ENCODE measurements at regions not wholly inside any gene's neighbourhood (a gene's known extent, or its start where the extent isn't known, plus 50 kb on each side); places are given as distances from the start of the nearest gene placed in this dataset.

GRCh38 chr20:50258790-50259483 lies 68.3 kb downstream of the CEBPB start:
- DNase-seq (ENCODE audit: low read depth in 3 of 3, low spot score in 1 of 3), result no peak

DNA sequence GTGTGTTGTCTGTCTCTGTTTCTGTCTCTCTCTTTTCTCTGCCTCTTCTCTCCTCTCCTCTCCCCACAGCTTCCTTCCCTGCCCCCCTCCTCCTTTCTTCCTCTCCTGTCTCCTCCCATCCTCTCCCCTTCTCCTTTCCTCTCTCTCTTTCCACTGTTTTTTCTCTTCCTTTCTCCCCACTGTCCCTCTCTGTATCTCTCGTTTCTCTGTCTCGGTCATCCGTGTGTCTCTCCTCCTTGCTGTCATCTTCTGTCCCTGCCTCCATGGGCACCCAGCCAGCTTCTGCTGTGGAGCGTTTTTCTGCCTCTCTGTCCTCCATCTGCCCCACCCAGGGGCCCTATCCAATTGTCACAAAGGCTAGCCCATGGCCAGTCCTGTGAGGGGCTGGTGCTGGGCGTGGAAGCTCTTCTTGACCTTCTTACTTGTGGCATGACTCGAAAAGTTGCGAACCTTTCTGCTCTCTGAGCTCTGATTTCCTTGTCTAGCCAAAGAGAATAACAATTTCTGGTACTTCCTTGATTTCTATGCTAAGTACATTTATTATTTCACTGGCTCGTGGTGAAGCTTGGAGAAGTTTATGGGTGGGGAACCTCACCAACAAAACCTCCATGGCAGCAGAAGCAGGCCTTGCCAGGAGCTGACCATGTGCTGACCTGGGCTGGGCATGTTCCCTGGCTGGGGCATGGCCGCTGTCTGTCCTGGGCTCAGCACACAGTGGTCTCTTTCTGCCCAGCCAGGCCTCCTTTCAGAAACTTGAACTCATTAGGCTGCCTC lies 69.3 kb downstream of the CEBPB start:
- DNase-seq (ENCODE audit: low read depth in 3 of 3, low spot score in 1 of 3), result no peak

DNA sequence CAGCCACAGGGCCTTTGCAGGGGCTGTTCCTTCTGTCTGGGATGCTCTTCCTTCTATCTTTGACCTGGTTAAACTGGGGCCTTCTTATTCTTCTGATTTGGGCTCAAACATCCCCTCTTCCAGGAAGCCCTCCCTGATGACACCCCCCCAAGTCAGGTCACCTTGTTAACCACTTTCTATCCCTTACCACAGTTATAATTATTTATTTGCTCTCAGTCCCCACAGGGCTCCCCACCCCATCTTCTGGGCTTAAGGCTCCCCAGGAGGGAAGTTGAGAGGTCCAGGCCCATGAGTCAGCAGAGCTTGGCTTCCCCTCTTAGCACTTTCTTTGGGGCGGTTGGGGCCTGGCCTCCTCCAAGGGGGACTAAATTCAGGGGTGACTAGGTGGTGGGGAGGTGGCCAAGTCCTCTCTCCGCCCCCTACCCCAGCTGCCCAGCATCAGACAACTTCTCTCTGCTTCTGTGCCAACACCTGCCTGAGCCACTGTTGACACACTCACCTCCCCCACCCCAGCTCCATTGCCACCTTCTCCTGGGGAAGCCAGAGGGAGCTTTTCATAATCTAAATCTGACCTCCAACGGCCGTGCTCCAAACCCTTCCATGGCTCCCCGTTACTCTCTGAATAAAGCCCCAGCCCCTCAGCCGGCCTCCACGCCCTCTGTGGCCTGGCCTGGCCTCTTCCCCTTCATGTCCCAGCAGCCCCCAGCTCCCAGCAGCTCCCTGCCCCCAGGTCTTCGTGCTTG lies 70.0 kb downstream of the CEBPB start:
- no peak for DNase-seq (ENCODE audit: low read depth in 3 of 3, low spot score in 1 of 3)

DNA sequence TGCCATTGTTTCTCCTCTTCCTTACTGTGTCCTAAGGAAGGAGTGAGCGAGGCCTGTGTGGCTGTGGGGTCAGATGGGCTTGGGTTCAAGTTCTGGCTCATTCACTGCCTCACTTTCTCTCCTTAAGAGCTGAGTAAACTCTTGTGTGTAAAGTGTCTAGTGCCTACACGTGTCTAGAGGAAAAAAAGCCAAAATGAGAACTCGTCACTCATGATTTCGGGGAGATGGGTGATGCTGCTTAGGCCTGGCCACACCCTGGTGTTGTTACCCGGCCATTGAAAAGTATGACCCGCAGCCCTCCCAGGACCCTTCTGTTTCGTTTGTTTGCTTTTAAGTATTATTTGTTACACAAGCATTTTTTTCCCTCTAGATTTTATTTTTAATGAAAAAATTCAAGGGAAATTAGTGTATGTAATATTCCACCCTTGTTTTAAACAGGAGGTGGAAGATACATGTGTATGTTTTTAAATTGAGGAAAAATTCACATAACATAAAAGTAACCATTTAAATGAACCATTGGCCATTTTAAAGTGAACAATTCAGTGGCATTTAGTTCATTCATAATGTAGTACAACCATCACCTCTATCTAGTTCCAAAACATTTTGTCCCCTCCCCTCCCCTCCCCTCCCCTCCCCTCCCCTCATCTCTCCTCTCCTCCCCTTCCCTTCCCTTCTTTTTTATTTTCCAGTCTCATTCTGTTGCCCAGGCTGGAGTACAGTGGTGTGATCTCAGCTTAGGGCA lies 71.0 kb downstream of the CEBPB start:
- DNase-seq (ENCODE audit: low read depth in 3 of 3, low spot score in 1 of 3), result no peak

GRCh38 chr20:50263831-50264230 lies 73.2 kb downstream of the CEBPB start:
- DNase-seq (ENCODE audit: low read depth in 3 of 3, low spot score in 1 of 3), result no peak

DNA sequence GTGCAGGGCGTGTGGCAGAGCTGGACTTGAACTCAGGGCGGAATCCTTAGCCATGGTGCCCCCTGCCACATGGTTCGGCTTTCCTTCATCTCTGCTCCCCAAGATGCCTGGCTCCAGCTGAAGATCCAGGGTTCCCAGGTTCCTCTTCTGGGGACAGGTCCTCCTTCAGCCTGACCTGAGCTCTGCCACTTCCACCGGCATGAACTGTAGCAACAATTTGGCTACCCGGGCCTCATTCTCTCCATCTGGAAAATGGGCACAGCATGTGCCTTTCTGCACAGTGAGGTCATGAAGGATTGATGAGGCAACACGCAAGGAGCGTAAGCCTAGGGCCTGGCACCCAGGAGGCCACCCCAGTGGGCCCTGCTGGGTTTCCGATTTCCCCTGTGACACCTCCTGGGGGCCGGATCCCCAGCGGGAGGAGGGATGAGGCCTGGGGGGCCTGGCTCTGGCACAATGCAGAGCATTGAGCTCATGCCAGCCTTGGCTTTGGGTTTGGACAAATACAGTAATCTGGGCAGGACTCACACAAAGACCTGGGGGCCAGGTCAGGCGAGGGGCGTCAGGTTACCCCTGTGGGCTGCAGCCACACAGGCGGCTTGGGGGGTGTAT lies 74.0 kb downstream of the CEBPB start:
- DNase-seq (ENCODE audit: low read depth in 3 of 3, low spot score in 1 of 3), result no peak

- DNase-seq (ENCODE audit: low read depth in 3 of 3, low spot score in 1 of 3), result no peak
Observed at GRCh38 chr20:50265245-50265946, 74.8 kb downstream of the CEBPB start.

DNA sequence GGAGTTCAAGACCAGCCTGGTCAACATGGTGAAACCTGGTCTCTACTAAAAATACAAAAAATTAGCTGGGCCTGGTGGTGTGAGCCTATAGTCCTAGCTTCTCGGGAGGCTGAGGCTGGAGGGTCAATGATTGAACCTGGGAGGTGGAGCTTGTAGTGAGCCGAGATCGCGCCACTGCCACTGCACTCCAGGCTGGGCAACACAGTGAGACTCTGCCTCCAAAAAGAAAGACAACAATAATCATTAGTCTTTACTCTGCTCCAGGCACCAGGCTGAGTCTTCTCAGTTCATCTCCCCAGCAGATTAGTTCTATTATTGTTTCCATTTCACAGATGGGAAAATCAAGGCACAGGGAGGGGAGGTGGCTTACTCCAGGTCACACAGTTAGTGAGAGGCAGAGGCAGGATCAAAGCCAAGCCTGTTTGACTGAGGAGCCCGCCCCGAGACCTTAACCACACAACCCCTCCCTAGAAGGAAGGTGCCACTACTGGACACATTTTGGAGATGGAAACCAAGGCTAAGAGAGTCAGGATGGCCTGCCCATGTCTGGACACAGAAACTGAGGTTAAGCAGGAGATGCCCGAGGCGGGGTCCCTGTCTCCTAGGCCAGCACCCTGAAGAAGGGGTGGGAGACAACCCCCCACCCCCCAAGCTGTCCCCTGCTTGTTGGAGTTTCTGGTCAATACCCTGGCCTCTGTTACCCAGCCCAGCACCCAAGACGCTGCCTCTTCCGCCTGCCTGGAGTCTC lies 75.8 kb downstream of the CEBPB start:
- DNase-seq (ENCODE audit: low read depth in 3 of 3, low spot score in 1 of 3), result no peak

- no peak for DNase-seq (ENCODE audit: low read depth in 3 of 3, low spot score in 1 of 3)
Observed at GRCh38 chr20:50267041-50267865, 76.6 kb downstream of the CEBPB start.

- DNase-seq (ENCODE audit: low read depth in 3 of 3, low spot score in 1 of 3), result no peak
Observed at GRCh38 chr20:50267866-50268219, 77.2 kb downstream of the CEBPB start.

- no peak for DNase-seq (ENCODE audit: low read depth in 3 of 3, low spot score in 1 of 3)
Observed at GRCh38 chr20:50269091-50270033, 78.7 kb downstream of the CEBPB start.

- no peak for DNase-seq (ENCODE audit: low read depth in 3 of 3, low spot score in 1 of 3)
Observed at GRCh38 chr20:50270034-50270395, 79.4 kb downstream of the CEBPB start.

DNA sequence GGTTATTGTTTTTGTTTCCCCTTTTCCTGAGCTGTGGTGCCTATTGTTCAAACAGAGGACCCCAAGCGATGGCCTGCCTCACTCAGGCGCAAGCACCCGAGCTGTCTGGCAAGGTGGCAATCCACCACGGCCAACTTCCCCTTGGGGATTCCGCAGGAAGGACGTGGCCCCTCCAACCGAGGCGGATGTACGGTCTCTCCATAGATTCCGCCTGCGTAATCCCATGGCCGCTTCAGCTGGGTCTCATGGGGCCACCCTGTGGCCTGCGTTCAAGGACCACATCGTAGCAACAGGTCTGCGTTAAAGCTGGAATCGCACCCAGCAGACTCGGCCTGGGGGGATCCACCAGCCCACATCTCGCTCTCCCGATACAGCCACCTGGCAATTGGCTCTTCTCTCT lies 79.9 kb downstream of the CEBPB start:
- no peak for DNase-seq (ENCODE audit: low read depth in 3 of 3, low spot score in 1 of 3)

- no peak for DNase-seq (ENCODE audit: low read depth in 3 of 3, low spot score in 1 of 3)
Observed at GRCh38 chr20:50271176-50271575, 80.5 kb downstream of the CEBPB start.

GRCh38 chr20:50271612-50272011 lies 81.0 kb downstream of the CEBPB start:
- no peak for DNase-seq (ENCODE audit: low read depth in 3 of 3, low spot score in 1 of 3)

DNA sequence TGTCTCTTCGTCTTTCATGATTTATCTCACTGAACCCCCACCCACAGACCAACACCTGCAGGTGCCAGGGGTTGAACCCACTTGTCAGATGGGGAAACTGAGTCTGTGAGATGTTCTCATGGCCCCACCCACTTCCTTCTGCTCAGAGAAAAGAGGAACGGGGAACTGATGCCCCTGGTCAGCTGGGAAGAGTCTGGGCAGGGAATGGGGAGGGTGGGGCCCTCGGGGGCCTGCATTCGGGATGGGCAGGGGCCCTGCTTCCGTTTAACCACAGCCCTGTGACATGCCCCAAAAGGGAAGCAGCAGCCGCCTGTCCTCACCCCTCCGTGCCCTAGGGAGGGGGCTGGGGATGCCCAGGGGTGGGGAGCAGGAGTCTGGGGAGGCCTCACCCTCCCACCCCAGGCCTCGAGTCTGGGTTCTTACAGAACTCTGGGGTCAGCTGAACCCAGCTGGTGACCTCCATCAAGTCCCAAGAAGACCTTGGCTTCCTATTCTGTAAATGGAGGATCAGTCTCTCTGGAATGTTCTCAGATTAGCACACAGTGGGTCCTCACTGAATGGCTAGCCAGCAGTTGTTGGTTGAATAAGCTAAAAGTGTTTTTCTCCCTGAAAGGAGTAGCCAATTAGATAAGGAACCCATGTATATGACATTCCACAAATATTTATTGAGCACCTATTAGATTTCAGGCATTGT lies 81.5 kb downstream of the CEBPB start:
- no peak for DNase-seq (ENCODE audit: low read depth in 3 of 3, low spot score in 1 of 3)

- DNase-seq (ENCODE audit: low read depth in 3 of 3, low spot score in 1 of 3), result no peak
Observed at GRCh38 chr20:50272724-50273446, 82.3 kb downstream of the CEBPB start.
